ENCODE measurements at regions not wholly inside any gene's neighbourhood (a gene's known extent, or its start where the extent isn't known, plus 50 kb on each side); places are given as distances from the start of the nearest gene placed in this dataset.

GRCh38 chr21:35853321-35854239 lies 206.7 kb downstream of the SETD4 start:
- DNase-seq (ENCODE audit: low read depth in 3 of 3, low spot score in 2 of 3) = no peak

GRCh38 chr21:35852820-35853219 lies 207.5 kb downstream of the SETD4 start:
- no peak for DNase-seq (ENCODE audit: low read depth in 3 of 3, low spot score in 2 of 3)

- no peak for DNase-seq (ENCODE audit: low read depth in 3 of 3, low spot score in 2 of 3)
These were observed 209.7 kb downstream of the SETD4 start for GRCh38 chr21:35850542-35851103.

GRCh38 chr21:35850029-35850428 lies 210.3 kb downstream of the SETD4 start:
- DNase-seq (ENCODE audit: low read depth in 3 of 3, low spot score in 2 of 3) = no peak

- no peak for DNase-seq (ENCODE audit: low read depth in 3 of 3, low spot score in 2 of 3)
These were observed 211.2 kb downstream of the SETD4 start for GRCh38 chr21:35849144-35849543.

GRCh38 chr21:35843911-35844667 lies 216.2 kb downstream of the SETD4 start:
- DNase-seq (ENCODE audit: low read depth in 3 of 3, low spot score in 2 of 3) = no peak

GRCh38 chr21:35840949-35841348 lies 219.4 kb downstream of the SETD4 start:
- DNase-seq (ENCODE audit: low read depth in 3 of 3, low spot score in 2 of 3) = no peak

GRCh38 chr21:35840197-35840799 lies 220.0 kb downstream of the SETD4 start:
- peak; percentile 27 to 51 (median 39) for DNase-seq (ENCODE audit: low read depth in 3 of 3, low spot score in 2 of 3)

- no peak for DNase-seq (ENCODE audit: low read depth in 3 of 3, low spot score in 2 of 3)
These were observed 221.2 kb downstream of the SETD4 start for GRCh38 chr21:35838987-35839763.

- no peak for DNase-seq (ENCODE audit: low read depth in 3 of 3, low spot score in 2 of 3)
These were observed 222.0 kb downstream of the SETD4 start for GRCh38 chr21:35838350-35838749.

- no peak for DNase-seq (ENCODE audit: low read depth in 3 of 3, low spot score in 2 of 3)
These were observed 226.3 kb downstream of the SETD4 start for GRCh38 chr21:35833991-35834390.

- DNase-seq (ENCODE audit: low read depth in 3 of 3, low spot score in 2 of 3) = no peak
These were observed 226.9 kb downstream of the SETD4 start for GRCh38 chr21:35833388-35833787.

- no peak for DNase-seq (ENCODE audit: low read depth in 3 of 3, low spot score in 2 of 3)
These were observed 229.1 kb downstream of the SETD4 start for GRCh38 chr21:35831230-35831629.

- no peak for DNase-seq (ENCODE audit: low read depth in 3 of 3, low spot score in 2 of 3)
These were observed 231.3 kb downstream of the SETD4 start for GRCh38 chr21:35829067-35829466.

- no peak for DNase-seq (ENCODE audit: low read depth in 3 of 3, low spot score in 2 of 3)
These were observed 232.2 kb downstream of the SETD4 start for GRCh38 chr21:35828161-35828560.

GRCh38 chr21:35827004-35827403 lies 233.3 kb downstream of the SETD4 start:
- DNase-seq (ENCODE audit: low read depth in 3 of 3, low spot score in 2 of 3) = no peak

- no peak for DNase-seq (ENCODE audit: low read depth in 3 of 3, low spot score in 2 of 3)
These were observed 234.7 kb downstream of the SETD4 start for GRCh38 chr21:35825370-35826353.

GRCh38 chr21:35824136-35824535 lies 236.2 kb downstream of the SETD4 start:
- no peak for DNase-seq (ENCODE audit: low read depth in 3 of 3, low spot score in 2 of 3)

GRCh38 chr21:35819134-35819533 lies 241.2 kb downstream of the SETD4 start:
- no peak for DNase-seq (ENCODE audit: low read depth in 3 of 3, low spot score in 2 of 3)

Data from right renal cortex interstitium (tissue), 3 donors.